ENCODE measurements at regions not wholly inside any gene's neighbourhood (a gene's known extent, or its start where the extent isn't known, plus 50 kb on each side); places are given as distances from the start of the nearest gene placed in this dataset.

GRCh38 chr4:41405464-41406112 is 132.4 kb upstream of the LIMCH1 start (continued):
- TF ChIP-seq ELK1 (IDR thresholded peaks at IDR 0.05; ENCODE audit: low read depth, low read length) (no peak), SREBF2 (IDR thresholded peaks at IDR 0.05; ENCODE audit: low read length) (no peak)

GRCh38 chr4:41406113-41406516 is 131.8 kb upstream of the LIMCH1 start:
- no peak overlapping the region for H3K27ac ChIP-seq (ENCODE audit: control insufficient read depth, insufficient read depth)
- POLR2A ChIA-PET: no interaction called here
- no peak overlapping the region for H3K9ac ChIP-seq (ENCODE audit: control insufficient read depth, insufficient read depth, low read length)
- no peaks in the 10 kb centered on the region for H3K27me3 ChIP-seq (replicated peaks in 1 of 2; ENCODE audit: control insufficient read depth in 2 of 2, insufficient read depth in 2 of 2, low read length in 1 of 2)
- in situ Hi-C loops (cut with MboI): loop anchor here (25.0 kb wide), 1 partner anchor 94 kb away; no protein-coding TSS in a partner anchor
- no peaks in the 10 kb centered on the region for H3K9me3 ChIP-seq (replicated peaks; ENCODE audit: control insufficient read depth, insufficient read depth, low read length)
- H3K79me2 ChIP-seq (ENCODE audit: control insufficient read depth, insufficient read depth, low read length): no peaks in the 10 kb centered on the region
- H3K4me1 ChIP-seq (ENCODE audit: control insufficient read depth, insufficient read depth, low read length): no peaks in the 10 kb centered on the region
- no peak overlapping the region for H3K4me3 ChIP-seq
- CTCF ChIA-PET: no interaction called here
- FAIRE-seq (no peak), ATAC-seq (no peak), DNase-seq (ENCODE audit: low read depth, low spot score) (no peak)
- H2AFZ ChIP-seq (ENCODE audit: control insufficient read depth, low read depth, low read length): no peak overlapping the region
- no TSS peak for BruUV-seq (replicated peaks)
- WGBS (ENCODE audit: insufficient coverage, insufficient replicate concordance, low lambda C conversion rate, missing lambda C conversion rate): 41% methylated on average over 1 of the region's 1 CpG
- no peaks in the 10 kb centered on the region for H3K36me3 ChIP-seq (ENCODE audit: control insufficient read depth in 2 of 2, insufficient read depth in 2 of 2, low read length in 1 of 2)
- intact Hi-C loops (cut with micrococcal nuclease; ENCODE audit: unreplicated experiment): no loop called here
- TF ChIP-seq IRF4 (IDR thresholded peaks at IDR 0.05; ENCODE audit: low read depth, low read length) (no peak), SIN3A (IDR thresholded peaks at IDR 0.05; ENCODE audit: low read depth, low read length) (no peak), RCOR1 (conservative IDR thresholded peaks at IDR 0.05; ENCODE audit: low read depth, low read length) (no peak), CBX5 (IDR thresholded peaks at IDR 0.05; ENCODE audit: low read depth) (no peak), NFYB (IDR thresholded peaks at IDR 0.05; ENCODE audit: insufficient read depth, low read depth, low read length) (no peak), CBX3 (IDR thresholded peaks at IDR 0.05; ENCODE audit: borderline replicate concordance, low read depth) (no peak), EGR1 (IDR thresholded peaks at IDR 0.05; ENCODE audit: borderline replicate concordance in 1 of 2, low read depth in 2 of 2, low read length in 2 of 2) (no peak), USF2 (IDR thresholded peaks at IDR 0.05; ENCODE audit: borderline replicate concordance, low read depth, low read length) (no peak), ZBTB33 (IDR thresholded peaks at IDR 0.05) (no peak), PML (IDR thresholded peaks at IDR 0.05; ENCODE audit: low read length) (no peak), E2F4 (IDR thresholded peaks at IDR 0.05; ENCODE audit: low read depth, low read length) (no peak), SMAD1 (IDR thresholded peaks at IDR 0.05; ENCODE audit: low read depth, partially characterized antibody) (no peak)
- RAD21 ChIA-PET (ENCODE audit: unreplicated experiment): no interaction called here
- no peaks in the 10 kb centered on the region for H4K20me1 ChIP-seq (ENCODE audit: control insufficient read depth, insufficient read depth)
- no peak overlapping the region for H3K4me2 ChIP-seq (ENCODE audit: control insufficient read depth, insufficient read depth)
- SMC1A ChIA-PET (ENCODE audit: uncharacterized antibody, unreplicated experiment): no interaction called here
